Body of pancreas (tissue), 4 donors: ENCODE measurements at regions not wholly inside any gene's neighbourhood (a gene's known extent, or its start where the extent isn't known, plus 50 kb on each side); places are given as distances from the start of the nearest gene placed in this dataset.

ENCODE experiments used
- ATAC-seq: fragments of 150-250 bp; one replicate; pipeline ENCODE4 v1.9.1; 2016
- DNase-seq, 4 donors: peaks; one replicate each; pipeline ENCODE4 v3.0.0-alpha.2; 2019
- H3K27ac ChIP-seq, 4 donors: fragments of 200-600 bp; sonication (generic); 1 replicate in 3 of 4; 2 replicates in 1 of 4; pipeline versions ENCODE4 v1.5.1 to v1.6.1; 2016 to 2019; ENCODE audit warnings: mild to moderate bottlenecking in 1 of 4, mixed read lengths in 1 of 4, moderate library complexity in 1 of 4
- H3K27me3 ChIP-seq, 2 donors: fragments of 200-600 bp; sonication (generic); one replicate each; pipeline ENCODE4 v1.6.0; 2016; ENCODE audit warnings: mild to moderate bottlenecking in 1 of 2
- H3K36me3 ChIP-seq, 2 donors: fragments of 200-600 bp; sonication (generic); replicated peaks in 1 of 2; 2 replicates each; pipeline ENCODE4 v1.5.1; 2016; ENCODE audit warnings: low read depth in 2 of 2; ENCODE audit not compliant: insufficient read depth in 1 of 2
- H3K4me1 ChIP-seq: fragments of 200-600 bp; sonication (generic); one replicate; pipeline ENCODE4 v1.6.0; 2016
- H3K4me3 ChIP-seq, 2 donors: fragments of 200-600 bp; sonication (generic); 1 replicate in 1 of 2; 2 replicates in 1 of 2; pipeline ENCODE4 v1.5.1; 2016 to 2019
- H3K9me3 ChIP-seq, 3 donors: fragments of 200-600 bp; sonication (generic); 1 replicate in 2 of 3; 2 replicates in 1 of 3; pipeline ENCODE4 v1.5.1; 2016
- CTCF ChIP-seq, 7 experiments: fragments of 450-650 bp in 4 of 7; fragments of 200-600 bp in 3 of 7; sonication (generic) in 3 of 7; IDR thresholded peaks; one replicate each; pipeline ENCODE4 v1.5.1; 2016 to 2019; ENCODE audit warnings: antibody characterized with exemption in 7 of 7
- POLR2A ChIP-seq, 3 donors: fragments of 450-650 bp; IDR thresholded peaks; one replicate each; pipeline ENCODE4 v1.6.1; 2016; ENCODE audit warnings: antibody characterized with exemption in 3 of 3, mild to moderate bottlenecking in 2 of 3
- WGBS, 2 donors: methylation state at CpG; one replicate each; pipeline ENCODE4 v1.1.5; 2017; 5-methylcytosine and 5-hydroxymethylcytosine counted together
- intact Hi-C: fragments of 100-400 bp; cut with DNase I; formaldehyde crosslinking; loops from one replicate; pipeline ENCODE4 v1.15.1; 2023

- no peak for DNase-seq
- 63 to 69% methylated on average over 4 of the region's 4 CpGs for WGBS, 2 donors
- no peak overlapping the region for H3K27ac ChIP-seq
- H3K9me3 ChIP-seq, result peaks cover 0 to 7% (median 0%) of the 10 kb centered on the region in 3 donors
- no peaks in the 10 kb centered on the region for H3K27me3 ChIP-seq
- TF ChIP-seq POLR2A (IDR thresholded peaks at IDR 0.05), result no peak
- TF ChIP-seq CTCF (IDR thresholded peaks at IDR 0.05), result no peak
- intact Hi-C loops, result no loop called here
- H3K36me3 ChIP-seq, result no peaks in the 10 kb centered on the region
- H3K4me1 ChIP-seq, result peaks cover 5% of the 10 kb centered on the region
- no peak overlapping the region for H3K4me3 ChIP-seq
- no peak for ATAC-seq
These were observed 145.7 kb downstream of the ACER2 start for GRCh38 chr9:19554529-19554928.

GRCh38 chr9:19553441-19553840, 144.6 kb downstream of the ACER2 start:
- Histone ChIP-seq H3K4me3 (no peak overlapping the region), H3K27me3 (no peaks in the 10 kb centered on the region), H3K27ac (no peak overlapping the region), H3K9me3 (peaks cover 0 to 7% (median 0%) of the 10 kb centered on the region in 3 donors), H3K36me3 (no peaks in the 10 kb centered on the region), H3K4me1 (peaks cover 5% of the 10 kb centered on the region)
- ATAC-seq (no peak), DNase-seq (no peak)
- TF ChIP-seq CTCF (IDR thresholded peaks at IDR 0.05) (no peak), POLR2A (IDR thresholded peaks at IDR 0.05) (no peak)
- intact Hi-C loops, result no loop called here

DNA sequence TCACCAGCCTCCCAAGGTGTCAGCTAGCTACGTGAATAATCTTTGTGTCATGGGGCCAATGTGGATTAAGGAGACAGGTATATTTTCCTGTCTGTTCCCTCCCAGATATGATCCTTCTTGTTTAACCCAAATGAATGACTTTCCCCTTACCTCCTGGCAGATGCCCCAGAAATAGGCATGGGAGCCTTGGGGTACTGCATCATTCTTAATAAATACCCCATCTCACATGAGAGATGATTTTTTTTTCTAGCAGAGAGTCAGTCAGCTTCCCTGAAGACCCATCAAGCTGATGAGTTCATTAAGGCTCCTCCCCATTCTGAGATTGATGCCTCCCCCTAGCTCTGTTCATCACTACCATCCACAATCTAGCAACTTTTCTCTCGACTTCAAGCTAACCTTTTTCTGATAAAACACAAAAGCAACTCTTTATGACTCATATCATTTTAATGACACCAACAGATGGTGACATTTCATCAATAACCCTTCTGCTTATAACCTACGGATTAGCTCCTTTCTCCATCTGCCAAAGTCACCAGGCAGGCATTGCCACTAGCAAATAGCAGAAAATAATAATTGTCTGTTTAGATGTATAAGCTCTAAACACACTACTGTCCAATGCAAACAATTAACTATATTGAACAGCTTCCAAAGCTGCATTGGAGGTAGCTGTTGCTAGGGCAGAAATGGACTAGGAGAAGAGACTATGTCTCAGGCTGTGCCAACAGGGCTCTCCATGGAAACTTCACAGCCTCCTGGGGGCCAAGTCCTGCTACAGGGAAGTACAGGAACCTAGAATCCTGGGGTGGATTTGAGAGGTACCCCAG, 143.7 kb downstream of the ACER2 start:
- no peak overlapping the region for H3K27ac ChIP-seq
- TF ChIP-seq CTCF (IDR thresholded peaks at IDR 0.05) (no peak), POLR2A (IDR thresholded peaks at IDR 0.05) (no peak)
- DNase-seq, result peak in 1 of 4 donors; percentile 12
- no peaks in the 10 kb centered on the region for H3K27me3 ChIP-seq
- no peak overlapping the region for H3K4me3 ChIP-seq
- H3K9me3 ChIP-seq, result peaks cover 0 to under 1% (median 0%) of the 10 kb centered on the region in 3 donors
- H3K36me3 ChIP-seq, result no peaks in the 10 kb centered on the region
- no peak for ATAC-seq
- WGBS, 2 donors, result 28 to 31% methylated on average over 3 of the region's 3 CpGs
- intact Hi-C loops, result no loop called here
- H3K4me1 ChIP-seq, result peaks cover 5% of the 10 kb centered on the region

DNA sequence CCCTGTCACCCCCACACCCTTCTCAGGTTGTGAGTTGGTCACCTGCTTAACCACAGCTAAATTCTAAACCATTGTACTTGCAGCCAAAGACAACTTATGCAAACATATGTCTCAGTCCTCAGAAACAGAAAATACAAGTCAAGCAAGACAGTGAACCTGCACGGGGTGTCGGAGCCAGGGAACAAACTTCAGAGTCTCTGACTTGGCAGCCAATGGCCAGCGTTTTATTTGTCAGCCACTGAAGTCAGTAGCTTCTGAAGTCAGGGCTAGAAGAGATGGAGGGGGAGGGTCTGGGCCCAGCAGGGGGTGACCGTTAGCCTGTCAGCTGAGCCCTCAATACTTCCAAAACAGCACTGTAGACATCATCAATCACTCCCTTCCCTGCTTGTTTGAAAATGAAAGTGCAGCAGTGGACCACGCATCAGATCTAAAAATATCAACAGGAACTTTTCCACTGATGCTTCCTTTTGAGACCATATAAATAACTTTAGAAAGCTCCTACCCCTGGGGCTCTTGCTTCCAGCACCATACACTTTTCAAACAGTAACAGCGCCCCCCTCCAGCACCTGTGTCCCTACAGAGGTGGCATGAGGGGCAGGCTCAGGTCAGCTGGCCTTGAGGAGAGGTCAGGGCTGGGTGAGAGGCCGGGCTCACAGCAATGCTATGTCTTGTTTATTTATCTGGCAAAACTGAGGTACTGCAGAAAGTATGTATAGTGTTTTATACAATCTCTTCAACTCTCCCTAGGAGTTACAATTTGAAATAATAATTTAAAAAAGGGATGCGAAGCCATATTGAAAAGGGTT, 142.5 kb downstream of the ACER2 start:
- ATAC-seq (no peak), DNase-seq (peak in 2 of 4 donors; percentile 8 to 29)
- H3K27ac ChIP-seq, result no peak overlapping the region
- no peak for TF ChIP-seq CTCF (IDR thresholded peaks at IDR 0.05)
- TF ChIP-seq POLR2A (IDR thresholded peaks at IDR 0.05), result no peak
- no peaks in the 10 kb centered on the region for H3K36me3 ChIP-seq
- H3K27me3 ChIP-seq, result no peaks in the 10 kb centered on the region
- H3K9me3 ChIP-seq, result no peaks in the 10 kb centered on the region
- intact Hi-C loops, result no loop called here
- H3K4me3 ChIP-seq, result no peak overlapping the region
- H3K4me1 ChIP-seq, result peaks cover 5% of the 10 kb centered on the region
- 15 to 28% methylated on average over 8 of the region's 8 CpGs for WGBS, 2 donors
